CD14-positive monocyte (primary cell): ENCODE measurements at regions not wholly inside any gene's neighbourhood (a gene's known extent, or its start where the extent isn't known, plus 50 kb on each side); places are given as distances from the start of the nearest gene placed in this dataset.
"Not testable (repeated sequence)": the region's sequence is repeated elsewhere in the genome, so short reads cannot be mapped to it uniquely, and the experiment has no call there.

Source experiments
- DNase-seq, 3 donors: peaks; one replicate each; pipeline ENCODE4 v3.0.0-alpha.2; 2011 to 2022
- H2AFZ ChIP-seq: 2 replicates; pipeline ENCODE4 v1.6.0; 2012; ENCODE audit warnings: mild to moderate bottlenecking, low read depth, low read length, inconsistent platforms; ENCODE audit not compliant: insufficient read depth, poor library complexity, severe bottlenecking
- H3K27ac ChIP-seq, 2 donors: 1 replicate in 1 of 2; 2 replicates in 1 of 2; pipeline ENCODE4 v1.5.1; 2012 to 2013; ENCODE audit warnings: low read length in 2 of 2, control low read depth in 1 of 2, inconsistent platforms in 1 of 2, low read depth in 1 of 2, mild to moderate bottlenecking in 1 of 2
- H3K27me3 ChIP-seq, 2 donors: one replicate each; pipeline versions ENCODE4 v1.6.0 to v1.6.1; 2011 to 2013; ENCODE audit warnings: low read length in 2 of 2; ENCODE audit not compliant: control insufficient read depth in 2 of 2, insufficient read depth in 2 of 2
- H3K36me3 ChIP-seq, 2 donors: replicated peaks in 1 of 2; 1 replicate in 1 of 2; 2 replicates in 1 of 2; pipeline versions ENCODE4 v1.5.1 to v1.6.1; 2012 to 2013; ENCODE audit warnings: low read length in 2 of 2, control low read depth in 1 of 2, inconsistent platforms in 1 of 2, mild to moderate bottlenecking in 1 of 2; ENCODE audit not compliant: insufficient read depth in 2 of 2, control insufficient read depth in 1 of 2
- H3K4me1 ChIP-seq, 2 donors: 1 replicate in 1 of 2; 2 replicates in 1 of 2; pipeline versions ENCODE4 v1.5.1 to v1.6.1; 2012 to 2013; ENCODE audit warnings: low read length in 2 of 2, control low read depth in 1 of 2, inconsistent platforms in 1 of 2, mild to moderate bottlenecking in 1 of 2, moderate library complexity in 1 of 2; ENCODE audit not compliant: insufficient read depth in 2 of 2, control insufficient read depth in 1 of 2
- H3K4me2 ChIP-seq: replicated peaks from 2 replicates; pipeline ENCODE3; 2012; ENCODE audit warnings: low read length, moderate library complexity, mild to moderate bottlenecking; ENCODE audit not compliant: poor library complexity, severe bottlenecking; ENCODE audit errors: extremely low read depth
- H3K4me3 ChIP-seq, 3 experiments: fragments of 200-600 bp in 1 of 3; sonication (generic) in 1 of 3; replicated peaks in 1 of 3; 1 replicate in 2 of 3; 2 replicates in 1 of 3; pipeline ENCODE4 v1.5.1; 2011 to 2013; ENCODE audit warnings: low read length in 3 of 3, mild to moderate bottlenecking in 3 of 3, control low read depth in 2 of 3, low read depth in 2 of 3, inconsistent platforms in 1 of 3, moderate library complexity in 1 of 3
- H3K79me2 ChIP-seq: 2 replicates; pipeline ENCODE4 v1.6.0; 2012; ENCODE audit warnings: mild to moderate bottlenecking, control low read depth, inconsistent platforms, low read length, moderate library complexity; ENCODE audit not compliant: insufficient read depth
- H3K9ac ChIP-seq: 2 replicates; pipeline ENCODE4 v1.6.0; 2017; ENCODE audit warnings: low read length, mild to moderate bottlenecking; ENCODE audit not compliant: insufficient read depth, poor library complexity, severe bottlenecking
- H3K9me3 ChIP-seq, 2 donors: replicated peaks in 1 of 2; 1 replicate in 1 of 2; 2 replicates in 1 of 2; pipeline versions ENCODE4 v1.5.1 to v1.6.1; 2012 to 2013; ENCODE audit warnings: low read length in 2 of 2, control low read depth in 1 of 2; ENCODE audit not compliant: control insufficient read depth in 1 of 2, insufficient read depth in 1 of 2
- H4K20me1 ChIP-seq: 2 replicates; pipeline ENCODE4 v1.6.0; 2012; ENCODE audit warnings: mild to moderate bottlenecking, low read length, control low read depth, moderate library complexity; ENCODE audit not compliant: insufficient read depth
- H3K27ac Mint-ChIP-seq, 7 donors: one replicate each; pipeline ENCODE4 v1.8.0; 2020; ENCODE audit warnings: mild to moderate bottlenecking in 7 of 7, mixed read lengths in 7 of 7, moderate library complexity in 6 of 7, inconsistent platforms in 2 of 7
- H3K27me3 Mint-ChIP-seq, 3 donors: one replicate each; pipeline ENCODE4 v1.8.0; 2021 to 2022; ENCODE audit warnings: low read depth in 3 of 3, mild to moderate bottlenecking in 3 of 3, mixed read lengths in 3 of 3, moderate library complexity in 3 of 3, inconsistent platforms in 1 of 3
- H3K36me3 Mint-ChIP-seq, 2 donors: one replicate each; pipeline ENCODE4 v1.8.0; 2020; ENCODE audit warnings: mixed read lengths in 2 of 2, inconsistent platforms in 1 of 2, mild to moderate bottlenecking in 1 of 2
- H3K4me1 Mint-ChIP-seq: one replicate; pipeline ENCODE4 v1.8.0; 2020; ENCODE audit warnings: mild to moderate bottlenecking, mixed read lengths
- H3K4me3 Mint-ChIP-seq, 2 donors: one replicate each; pipeline ENCODE4 v1.8.0; 2020; ENCODE audit warnings: mild to moderate bottlenecking in 2 of 2, mixed read lengths in 2 of 2, moderate library complexity in 1 of 2
- H3K9me3 Mint-ChIP-seq, 7 donors: one replicate each; pipeline ENCODE4 v1.8.0; 2020 to 2022; ENCODE audit warnings: mixed read lengths in 7 of 7, mild to moderate bottlenecking in 6 of 7, moderate library complexity in 6 of 7, inconsistent platforms in 2 of 7
- WGBS: methylation state at CpG from one replicate; pipeline ENCODE4 v1.1.5; 2013; ENCODE audit warnings: missing lambda C conversion rate; ENCODE audit not compliant: insufficient coverage; 5-methylcytosine and 5-hydroxymethylcytosine counted together
- intact Hi-C, 2 donors: fragments of 100-400 bp; cut with micrococcal nuclease; formaldehyde crosslinking; loops; one replicate each; pipeline versions ENCODE4 v1.15.0 to v1.15.1; 2023
- TF ChIP-seq, protein P1 (sequence below): fragments of 200-600 bp; IDR thresholded peaks from one replicate; pipeline ENCODE4 v1.8.0; 2022; ENCODE audit warnings: antibody characterized with exemption, mild to moderate bottlenecking

DNA sequence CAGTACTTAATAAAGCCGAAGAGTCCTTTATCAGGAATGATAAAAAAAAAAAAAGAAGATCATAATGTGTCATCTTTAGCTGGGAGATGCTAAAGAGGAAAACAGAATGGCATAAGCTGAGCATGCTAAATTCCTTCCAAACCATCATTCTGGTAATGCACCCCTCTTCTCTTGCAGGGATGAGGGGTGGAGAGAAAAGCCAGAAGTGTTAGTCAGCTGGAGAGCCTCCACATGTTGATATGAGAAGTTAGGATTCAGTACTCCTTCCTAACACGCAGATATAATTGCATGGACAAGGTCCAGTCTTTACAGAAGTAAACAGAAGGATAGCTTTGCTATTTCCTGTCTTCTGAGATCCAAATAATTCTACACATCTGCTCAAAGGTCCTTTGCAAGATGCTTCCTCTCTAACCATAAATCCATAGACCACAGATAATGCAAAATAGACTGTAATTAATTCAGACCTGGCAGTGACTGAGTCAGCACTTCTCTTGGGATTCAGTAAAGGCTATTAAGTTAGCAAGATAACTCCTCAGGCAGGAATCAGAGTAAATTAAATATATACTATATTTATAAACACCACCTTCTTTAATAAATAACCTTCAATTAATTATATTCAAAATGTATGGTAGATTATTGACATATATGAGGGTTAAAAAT, 930.0 kb upstream of the KLHL29 start:
- no peaks in the 10 kb centered on the region for H3K79me2 ChIP-seq
- intact Hi-C loops = no loop called here
- TF ChIP-seq, protein P1, sequence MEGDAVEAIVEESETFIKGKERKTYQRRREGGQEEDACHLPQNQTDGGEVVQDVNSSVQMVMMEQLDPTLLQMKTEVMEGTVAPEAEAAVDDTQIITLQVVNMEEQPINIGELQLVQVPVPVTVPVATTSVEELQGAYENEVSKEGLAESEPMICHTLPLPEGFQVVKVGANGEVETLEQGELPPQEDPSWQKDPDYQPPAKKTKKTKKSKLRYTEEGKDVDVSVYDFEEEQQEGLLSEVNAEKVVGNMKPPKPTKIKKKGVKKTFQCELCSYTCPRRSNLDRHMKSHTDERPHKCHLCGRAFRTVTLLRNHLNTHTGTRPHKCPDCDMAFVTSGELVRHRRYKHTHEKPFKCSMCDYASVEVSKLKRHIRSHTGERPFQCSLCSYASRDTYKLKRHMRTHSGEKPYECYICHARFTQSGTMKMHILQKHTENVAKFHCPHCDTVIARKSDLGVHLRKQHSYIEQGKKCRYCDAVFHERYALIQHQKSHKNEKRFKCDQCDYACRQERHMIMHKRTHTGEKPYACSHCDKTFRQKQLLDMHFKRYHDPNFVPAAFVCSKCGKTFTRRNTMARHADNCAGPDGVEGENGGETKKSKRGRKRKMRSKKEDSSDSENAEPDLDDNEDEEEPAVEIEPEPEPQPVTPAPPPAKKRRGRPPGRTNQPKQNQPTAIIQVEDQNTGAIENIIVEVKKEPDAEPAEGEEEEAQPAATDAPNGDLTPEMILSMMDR = no peak
- WGBS = 83% methylated on average over 1 of the region's 2 CpGs
- no peak overlapping the region for H3K9ac ChIP-seq
- no peaks in the 10 kb centered on the region for H3K27me3 ChIP-seq
- Mint-ChIP-seq H3K27ac (no peak overlapping the region), H3K36me3 (no peaks in the 10 kb centered on the region), H3K4me1 (no peaks in the 10 kb centered on the region), H3K9me3 (peaks cover 0 to 3% (median 0%) of the 10 kb centered on the region in 7 donors), H3K4me3 (no peak overlapping the region), H3K27me3 (no peaks in the 10 kb centered on the region)
- no peaks in the 10 kb centered on the region for H3K4me1 ChIP-seq
- H3K4me2 ChIP-seq = no peak overlapping the region
- no peak overlapping the region for H3K4me3 ChIP-seq
- no peaks in the 10 kb centered on the region for H4K20me1 ChIP-seq
- H3K9me3 ChIP-seq = peaks cover 0 to 4% of the 10 kb centered on the region in 2 donors
- DNase-seq = no peak
- H2AFZ ChIP-seq = no peak overlapping the region
- no peak overlapping the region for H3K27ac ChIP-seq
- H3K36me3 ChIP-seq = no peaks in the 10 kb centered on the region

DNA sequence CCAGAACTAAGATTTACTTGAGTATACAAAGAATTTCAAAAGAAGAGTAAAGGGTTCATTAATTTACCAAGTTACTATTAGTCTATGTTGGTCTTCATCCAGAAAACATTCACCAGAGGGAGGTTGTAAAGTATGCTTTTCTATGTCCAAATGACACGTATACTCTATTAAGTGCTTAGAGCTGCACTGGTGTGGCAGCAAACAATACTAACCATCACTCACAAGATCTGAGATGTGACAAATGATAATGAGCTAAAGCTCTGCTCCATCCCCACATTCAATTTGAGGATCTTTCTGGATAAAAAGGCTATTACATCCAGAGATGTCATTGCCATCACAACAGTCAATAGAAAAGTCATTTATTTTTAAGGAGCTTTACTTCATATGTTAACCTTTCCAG, 926.5 kb upstream of the KLHL29 start:
- H3K4me2 ChIP-seq = no peak overlapping the region
- no peak overlapping the region for H3K9ac ChIP-seq
- H3K27ac ChIP-seq = no peak overlapping the region
- no peaks in the 10 kb centered on the region for H3K4me1 ChIP-seq
- H3K4me3 ChIP-seq = no peak overlapping the region
- no peaks in the 10 kb centered on the region for H3K36me3 ChIP-seq
- intact Hi-C loops = no loop called here
- H3K4me1 Mint-ChIP-seq = no peaks in the 10 kb centered on the region
- no peak for DNase-seq
- no peak overlapping the region for H3K27ac Mint-ChIP-seq
- no peaks in the 10 kb centered on the region for H3K27me3 Mint-ChIP-seq
- H3K36me3 Mint-ChIP-seq = no peaks in the 10 kb centered on the region
- H4K20me1 ChIP-seq = no peaks in the 10 kb centered on the region
- H3K27me3 ChIP-seq = no peaks in the 10 kb centered on the region
- TF ChIP-seq, protein P1 = no peak
- no peak overlapping the region for H2AFZ ChIP-seq
- peaks cover 0 to 3% (median 0%) of the 10 kb centered on the region in 7 donors for H3K9me3 Mint-ChIP-seq
- WGBS = no CpG with 5 or more reads among the region's 1 CpG
- no peaks in the 10 kb centered on the region for H3K9me3 ChIP-seq
- no peak overlapping the region for H3K4me3 Mint-ChIP-seq
- H3K79me2 ChIP-seq = no peaks in the 10 kb centered on the region

DNA sequence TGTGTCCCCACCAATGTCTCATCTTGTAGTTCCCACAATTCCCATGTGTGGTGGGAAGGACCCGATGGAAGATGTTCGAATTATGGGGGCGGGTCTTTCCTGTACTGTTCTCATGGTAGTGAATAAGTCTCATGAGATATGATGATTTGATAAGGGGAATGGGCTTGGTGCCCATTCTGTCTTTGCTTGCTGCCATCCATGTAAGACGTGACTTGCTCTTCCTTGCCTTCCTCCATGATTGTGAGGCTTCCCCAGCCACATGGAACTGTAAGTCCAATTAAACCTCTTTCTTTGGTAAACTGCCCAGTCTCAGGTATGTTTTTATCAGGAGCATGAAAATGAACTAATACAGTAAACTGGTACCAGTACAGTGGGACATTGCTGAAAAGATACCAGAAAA, 909.9 kb upstream of the KLHL29 start:
- H3K36me3 Mint-ChIP-seq, H3K4me2 ChIP-seq, intact Hi-C loops, H3K27me3 Mint-ChIP-seq, H3K79me2 ChIP-seq, H3K36me3 ChIP-seq, H3K4me3 Mint-ChIP-seq, H3K9ac ChIP-seq, H3K27me3 ChIP-seq, H3K27ac ChIP-seq, H3K4me1 Mint-ChIP-seq, DNase-seq, H3K9me3 ChIP-seq, H4K20me1 ChIP-seq, H2AFZ ChIP-seq, H3K4me1 ChIP-seq, H3K27ac Mint-ChIP-seq, H3K4me3 ChIP-seq: not testable (repeated sequence)
- WGBS = 90% methylated on average over 2 of the region's 4 CpGs
- peaks cover 0 to 14% (median 6%) of the 10 kb centered on the region in 7 donors for H3K9me3 Mint-ChIP-seq
